ENCODE measurements at regions not wholly inside any gene's neighbourhood (a gene's known extent, or its start where the extent isn't known, plus 50 kb on each side); places are given as distances from the start of the nearest gene placed in this dataset.
"Not testable (repeated sequence)": the region's sequence is repeated elsewhere in the genome, so short reads cannot be mapped to it uniquely, and the experiment has no call there.

- DNase-seq = not testable (repeated sequence)
Measured at GRCh38 chr3:3407707-3408106, 228.2 kb upstream of the CRBN start.

- no peak for DNase-seq
Measured at GRCh38 chr3:3405131-3405530, 225.6 kb upstream of the CRBN start.

GRCh38 chr3:3403700-3404099 lies 224.2 kb upstream of the CRBN start:
- no peak for DNase-seq

- no peak for DNase-seq
Measured at GRCh38 chr3:3392946-3393345, 213.5 kb upstream of the CRBN start.

GRCh38 chr3:3383461-3383860 lies 204.0 kb upstream of the CRBN start:
- no peak for DNase-seq

GRCh38 chr3:3372210-3372777 lies 192.8 kb upstream of the CRBN start:
- DNase-seq = no peak

GRCh38 chr3:3368306-3368705 lies 188.8 kb upstream of the CRBN start:
- no peak for DNase-seq

- no peak for DNase-seq
Measured at GRCh38 chr3:3366386-3366785, 186.9 kb upstream of the CRBN start.

GRCh38 chr3:3365716-3366115 lies 186.2 kb upstream of the CRBN start:
- no peak for DNase-seq

- DNase-seq = no peak
Measured at GRCh38 chr3:3356846-3357245, 177.4 kb upstream of the CRBN start.

GRCh38 chr3:3355442-3355841 lies 176.0 kb upstream of the CRBN start:
- no peak for DNase-seq

GRCh38 chr3:3353153-3353552 lies 173.7 kb upstream of the CRBN start:
- DNase-seq = no peak

GRCh38 chr3:3351226-3351625 lies 171.7 kb upstream of the CRBN start:
- no peak for DNase-seq

GRCh38 chr3:3347056-3347455 lies 167.6 kb upstream of the CRBN start:
- not testable (repeated sequence) for DNase-seq

- no peak for DNase-seq
Measured at GRCh38 chr3:3346556-3346955, 167.1 kb upstream of the CRBN start.

GRCh38 chr3:3342141-3342540 lies 162.7 kb upstream of the CRBN start:
- no peak for DNase-seq

- no peak for DNase-seq
Measured at GRCh38 chr3:3340965-3341895, 161.7 kb upstream of the CRBN start.

GRCh38 chr3:3340526-3340925 lies 161.0 kb upstream of the CRBN start:
- DNase-seq = no peak

GRCh38 chr3:3335903-3336302 lies 156.4 kb upstream of the CRBN start:
- DNase-seq = no peak

GRCh38 chr3:3334491-3334890 lies 155.0 kb upstream of the CRBN start:
- no peak for DNase-seq

- DNase-seq = no peak
Measured at GRCh38 chr3:3333571-3333970, 154.1 kb upstream of the CRBN start.

- no peak for DNase-seq
Measured at GRCh38 chr3:3316521-3316920, 137.0 kb upstream of the CRBN start.

- DNase-seq = no peak
Measured at GRCh38 chr3:3315846-3316245, 136.4 kb upstream of the CRBN start.

- DNase-seq = no peak
Measured at GRCh38 chr3:3309887-3310286, 130.4 kb upstream of the CRBN start.

- DNase-seq = no peak
Measured at GRCh38 chr3:3308809-3309208, 129.3 kb upstream of the CRBN start.
